HG02870 (cell line): ENCODE measurements at regions not wholly inside any gene's neighbourhood (a gene's known extent, or its start where the extent isn't known, plus 50 kb on each side); places are given as distances from the start of the nearest gene placed in this dataset.

Source experiments
- ATAC-seq: cut with Tn5 transposase; IDR thresholded peaks from one replicate; pipeline ENCODE4 v1.9.1; 2021; ENCODE audit warnings: mild to moderate bottlenecking, moderate library complexity; ENCODE audit not compliant: unreplicated experiment

DNA sequence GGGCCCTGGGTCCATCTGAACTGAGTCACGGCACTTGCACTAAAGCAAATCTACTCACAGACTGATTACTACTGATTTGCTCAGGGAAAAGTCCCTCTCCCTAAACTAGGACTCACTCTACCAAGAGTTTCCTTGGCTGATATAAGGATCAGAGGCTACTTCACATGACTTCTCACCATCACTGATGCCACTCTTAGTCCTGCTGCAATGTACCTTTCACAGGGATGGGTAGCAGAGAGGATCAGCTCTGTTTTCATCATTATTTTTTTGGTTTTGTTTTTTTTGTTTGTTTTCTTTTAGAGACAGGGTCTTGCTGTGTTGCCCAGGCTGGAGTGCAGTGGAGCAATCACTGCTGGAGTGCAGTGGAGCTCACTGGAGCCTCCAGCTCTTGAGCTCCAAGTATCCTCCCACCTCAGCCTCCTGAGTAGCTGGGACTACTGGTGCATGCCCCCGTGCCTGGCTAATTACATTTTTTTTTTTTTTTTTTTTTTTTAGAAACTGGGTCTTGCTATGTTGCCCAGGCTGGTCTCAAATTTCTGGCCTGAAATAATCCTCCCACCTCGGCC lies 200.6 kb downstream of the JCAD start:
- ATAC-seq, result no peak

- no peak for ATAC-seq
Observed at GRCh38 chr10:29857843-29858701, 201.3 kb downstream of the JCAD start.

DNA sequence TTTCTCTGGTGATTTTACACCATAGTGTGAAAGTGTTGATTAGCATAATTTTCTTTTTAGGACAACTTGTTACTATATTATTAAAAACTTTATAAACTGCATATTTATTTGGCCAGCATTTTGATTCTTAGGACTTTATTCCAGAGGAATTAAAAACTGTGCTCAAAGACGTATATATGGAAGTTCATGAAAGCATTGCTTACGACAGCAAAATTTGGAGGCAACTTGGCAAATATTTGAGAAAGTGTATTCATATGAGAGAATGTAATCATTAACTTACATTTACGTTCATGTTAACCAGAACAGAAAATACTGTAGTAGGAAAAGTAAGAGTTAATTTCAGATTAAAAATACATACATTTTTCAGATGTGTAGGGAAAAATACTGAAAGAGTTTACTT lies 203.1 kb downstream of the JCAD start:
- no peak for ATAC-seq

DNA sequence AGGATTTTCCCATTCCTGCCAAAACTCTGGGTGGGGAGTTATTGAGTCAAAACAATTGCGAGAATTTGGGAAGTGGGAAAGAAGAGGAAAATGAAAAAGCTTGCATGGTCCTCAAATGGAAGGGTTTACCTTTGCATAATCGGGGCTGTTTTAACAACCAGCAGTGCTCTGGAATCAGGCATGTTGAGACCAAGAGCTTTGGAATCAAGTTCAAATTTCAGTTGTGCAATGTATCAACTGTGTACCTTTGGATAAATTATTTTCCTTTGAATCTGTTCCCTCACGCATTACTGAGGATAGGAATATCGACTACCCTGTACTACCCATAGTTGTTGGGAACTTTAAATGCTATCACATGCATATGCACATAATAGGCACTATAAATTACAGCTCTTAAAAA lies 205.5 kb downstream of the JCAD start:
- ATAC-seq, result no peak

GRCh38 chr10:29851241-29851640 lies 208.1 kb downstream of the JCAD start:
- no peak for ATAC-seq

DNA sequence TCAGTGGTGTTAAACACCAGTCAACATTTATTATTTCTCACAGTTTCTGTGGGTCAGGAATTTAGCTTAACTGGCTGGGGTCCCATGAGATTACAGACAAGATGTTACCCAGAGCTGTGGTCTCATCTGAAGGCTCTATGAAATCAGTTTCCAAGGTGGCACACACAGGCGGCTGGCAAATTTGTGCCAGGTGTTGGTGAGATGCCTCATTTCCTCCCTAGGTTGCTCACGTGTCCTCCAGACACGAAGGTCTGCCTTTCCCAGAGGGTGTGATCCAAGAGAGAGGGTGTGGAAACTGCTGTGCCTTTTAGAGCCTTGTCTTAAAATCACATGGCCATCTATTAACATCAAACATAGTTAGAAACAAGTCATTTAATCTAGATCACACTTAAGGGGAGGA lies 209.0 kb downstream of the JCAD start:
- no peak for ATAC-seq

- no peak for ATAC-seq
Observed at GRCh38 chr10:29849886-29850285, 209.5 kb downstream of the JCAD start.

DNA sequence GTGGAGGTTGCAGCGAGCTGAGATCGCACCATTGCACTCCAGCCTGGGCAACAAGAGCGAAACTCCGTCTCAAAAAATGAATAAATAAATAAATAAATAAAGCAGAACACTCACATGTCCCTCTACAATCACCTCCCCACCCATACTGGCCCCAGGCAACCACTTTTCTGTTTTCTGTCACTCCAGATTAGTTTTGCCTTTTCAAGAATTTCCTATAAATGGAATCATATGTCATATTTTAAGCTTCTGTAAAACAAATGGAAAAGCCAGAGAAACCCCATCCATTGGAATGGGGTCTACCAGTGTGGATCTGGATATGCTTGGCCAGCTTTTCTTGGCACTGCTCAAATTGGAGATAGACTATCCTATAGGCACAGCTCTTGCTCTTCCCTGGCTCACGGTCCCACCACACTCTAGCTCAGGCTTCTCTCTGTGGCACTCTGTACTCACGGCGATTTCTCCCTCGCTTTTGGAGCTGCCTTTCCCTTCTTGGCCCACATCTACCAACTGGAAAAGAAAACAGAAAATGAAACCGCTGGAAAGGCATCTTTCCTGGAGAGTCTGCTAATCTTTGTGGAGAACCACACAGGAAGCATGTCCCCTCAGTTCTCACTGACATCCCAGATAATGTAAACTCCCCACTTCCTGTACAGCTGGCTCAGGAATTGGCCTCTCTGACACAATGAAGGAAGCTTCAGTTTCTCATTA lies 210.1 kb downstream of the JCAD start:
- ATAC-seq, result no peak

GRCh38 chr10:29846881-29847280 lies 212.1 kb upstream of the SVIL start:
- no peak for ATAC-seq

DNA sequence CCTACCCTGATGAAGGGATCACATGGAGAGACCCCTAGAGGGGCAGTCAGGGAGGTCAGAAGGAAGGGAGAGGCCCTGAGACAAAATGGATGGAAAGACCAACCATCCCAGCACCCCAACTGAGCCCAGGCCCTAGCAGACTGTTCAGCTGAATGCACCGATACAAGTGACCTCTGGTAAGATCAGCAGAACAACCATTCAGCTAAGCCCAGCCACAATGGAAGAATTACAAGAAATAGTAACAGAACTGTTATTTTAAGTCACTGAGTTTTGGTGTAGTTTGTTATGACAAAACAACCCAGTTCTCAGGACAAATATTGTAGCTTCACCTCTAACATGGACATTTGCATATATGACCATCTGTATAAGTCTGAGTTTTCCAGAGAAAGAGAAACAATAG lies 210.4 kb upstream of the SVIL start:
- ATAC-seq, result no peak

DNA sequence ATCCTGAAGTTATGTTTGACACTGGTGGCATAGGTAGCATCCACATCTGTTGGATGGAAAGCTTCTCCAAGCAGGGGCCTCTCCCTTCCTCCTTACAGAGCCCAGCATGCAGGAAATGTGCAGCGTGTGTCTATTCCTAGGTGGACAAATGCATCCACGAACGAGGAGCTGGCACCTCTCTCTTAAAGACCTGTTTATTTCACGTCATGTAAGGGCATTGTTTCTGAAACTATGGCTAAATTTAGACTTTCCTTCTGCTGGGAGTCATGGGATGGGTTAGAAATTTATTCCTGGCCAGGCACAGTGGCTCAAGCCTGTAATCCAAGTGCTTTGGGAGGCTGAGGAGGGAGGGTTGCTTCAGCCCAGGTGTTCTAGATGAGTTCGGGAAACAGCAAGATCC lies 208.4 kb upstream of the SVIL start:
- no peak for ATAC-seq

GRCh38 chr10:29841724-29842649 lies 207.2 kb upstream of the SVIL start:
- ATAC-seq, result no peak

- no peak for ATAC-seq
Observed at GRCh38 chr10:29840516-29841276, 205.9 kb upstream of the SVIL start.

- no peak for ATAC-seq
Observed at GRCh38 chr10:29839826-29840515, 205.2 kb upstream of the SVIL start.

DNA sequence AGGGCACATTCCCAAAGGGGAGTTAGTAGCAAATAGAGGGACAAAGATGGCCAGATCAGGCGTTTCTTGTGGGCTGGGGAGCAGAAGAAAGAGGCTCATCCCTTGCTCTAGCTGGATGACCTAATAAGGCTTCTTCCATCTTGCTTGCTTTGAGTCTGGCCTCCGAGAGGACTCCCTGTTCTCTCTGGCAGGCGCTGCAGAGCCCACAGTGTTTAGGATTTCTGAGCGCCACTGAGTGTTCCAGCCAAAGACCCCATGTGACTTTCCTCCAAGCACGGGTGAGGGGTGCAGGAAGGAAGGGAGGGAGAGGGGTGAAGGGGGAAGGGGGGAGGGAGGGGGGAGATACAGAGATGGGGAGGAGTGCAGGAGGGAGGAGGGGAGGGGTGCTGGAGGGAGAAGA lies 203.8 kb upstream of the SVIL start:
- ATAC-seq, result no peak

DNA sequence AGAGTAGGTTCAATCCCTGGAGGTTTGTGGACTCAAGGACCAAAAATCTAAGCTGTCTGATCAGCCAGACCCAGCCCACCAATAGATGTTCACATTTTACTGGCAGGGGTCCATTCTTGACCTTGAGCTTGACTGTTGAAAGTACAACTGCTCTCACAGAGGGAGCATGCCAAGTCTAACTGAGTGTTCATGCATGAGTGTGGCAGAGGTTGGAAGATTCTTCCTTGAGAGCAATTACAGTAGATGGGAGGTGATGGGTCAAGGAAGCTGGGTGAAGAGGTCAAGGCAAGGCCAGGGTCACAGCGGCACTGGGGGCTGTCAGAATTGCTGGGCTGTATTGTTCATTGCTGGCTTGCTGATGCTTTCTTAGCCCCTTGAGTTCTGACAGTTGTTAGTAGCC lies 202.8 kb upstream of the SVIL start:
- no peak for ATAC-seq

DNA sequence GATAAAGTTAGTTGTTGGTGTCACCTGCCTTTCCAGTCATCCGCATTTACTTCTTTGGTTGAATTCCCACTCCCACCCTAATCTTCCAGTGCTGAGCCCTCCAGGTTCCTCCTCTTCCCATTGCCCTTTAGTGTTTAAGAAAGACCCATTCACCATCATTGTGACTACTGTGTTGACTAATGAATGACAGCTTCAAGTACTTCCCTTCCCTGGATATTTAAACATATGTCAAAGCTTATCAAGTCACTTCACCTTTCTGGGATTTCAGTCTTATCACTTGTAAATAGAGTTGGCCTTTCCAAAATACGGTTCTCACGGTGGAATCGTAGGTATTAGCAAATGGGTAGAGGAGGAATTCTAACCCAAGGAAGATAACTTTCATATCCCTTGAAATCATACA lies 201.6 kb upstream of the SVIL start:
- ATAC-seq, result no peak

- ATAC-seq, result no peak
Observed at GRCh38 chr10:29835055-29835454, 200.3 kb upstream of the SVIL start.
